A549 (cell line): ENCODE measurements at regions not wholly inside any gene's neighbourhood (a gene's known extent, or its start where the extent isn't known, plus 50 kb on each side); places are given as distances from the start of the nearest gene placed in this dataset.

ENCODE experiments used
- HOXA7 ChIP-seq: fragments of 250-450 bp; sonication (Bioruptor Pico); IDR thresholded peaks from 2 replicates; pipeline ENCODE4 v1.5.0; 2020; ENCODE audit warnings: mild to moderate bottlenecking, moderate library complexity
- SMC3 ChIP-seq: fragments of >200 bp; sonication (Bioruptor Twin); formaldehyde crosslinking; IDR thresholded peaks from 3 replicates; pipeline ENCODE4 v1.6.1; 2018; ENCODE audit warnings: inconsistent platforms
- TF ChIP-seq, protein P1 (sequence below): fragments of >200 bp; sonication (Bioruptor Twin); formaldehyde crosslinking; IDR thresholded peaks from 3 replicates; pipeline ENCODE4 v1.5.1; 2016
- TF ChIP-seq, protein P2 (sequence below): fragments of 450-650 bp; IDR thresholded peaks from 2 replicates; pipeline ENCODE4 v1.6.1; 2014; ENCODE audit warnings: antibody characterized with exemption

DNA sequence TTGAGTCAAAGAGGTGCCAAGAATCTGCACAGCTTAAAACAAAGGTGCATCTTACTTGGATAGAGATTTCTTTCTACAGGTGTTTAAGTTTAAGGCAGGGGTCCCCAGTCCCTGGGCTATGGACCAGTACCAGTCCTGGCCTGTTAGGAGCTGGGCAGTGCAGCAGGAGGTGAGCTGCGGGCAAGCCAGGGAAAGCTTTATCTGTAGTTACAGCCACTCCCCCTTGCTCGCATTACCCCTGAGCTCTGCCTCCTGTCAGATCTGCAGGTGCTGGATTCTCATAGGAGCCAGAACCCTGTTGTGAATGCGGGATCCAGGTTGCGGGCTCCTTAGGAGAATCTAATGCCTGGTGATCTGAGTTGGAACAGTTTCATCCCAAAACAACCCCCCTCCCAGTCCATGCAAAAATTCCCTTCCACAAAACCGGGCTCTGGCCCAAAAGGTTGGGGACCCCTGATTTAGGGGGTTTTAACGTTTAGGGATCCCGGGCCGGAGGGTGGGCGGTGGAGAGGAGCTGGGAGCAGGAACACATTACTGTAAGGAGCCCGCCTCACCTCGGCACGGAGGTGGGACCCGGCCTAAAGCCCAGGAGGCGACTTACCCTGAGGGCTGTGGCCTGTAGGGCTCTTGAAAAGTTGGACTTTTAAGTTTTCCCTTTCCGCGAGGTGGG, 60.2 kb downstream of the ZNF467 start:
- TF ChIP-seq, protein P1, sequence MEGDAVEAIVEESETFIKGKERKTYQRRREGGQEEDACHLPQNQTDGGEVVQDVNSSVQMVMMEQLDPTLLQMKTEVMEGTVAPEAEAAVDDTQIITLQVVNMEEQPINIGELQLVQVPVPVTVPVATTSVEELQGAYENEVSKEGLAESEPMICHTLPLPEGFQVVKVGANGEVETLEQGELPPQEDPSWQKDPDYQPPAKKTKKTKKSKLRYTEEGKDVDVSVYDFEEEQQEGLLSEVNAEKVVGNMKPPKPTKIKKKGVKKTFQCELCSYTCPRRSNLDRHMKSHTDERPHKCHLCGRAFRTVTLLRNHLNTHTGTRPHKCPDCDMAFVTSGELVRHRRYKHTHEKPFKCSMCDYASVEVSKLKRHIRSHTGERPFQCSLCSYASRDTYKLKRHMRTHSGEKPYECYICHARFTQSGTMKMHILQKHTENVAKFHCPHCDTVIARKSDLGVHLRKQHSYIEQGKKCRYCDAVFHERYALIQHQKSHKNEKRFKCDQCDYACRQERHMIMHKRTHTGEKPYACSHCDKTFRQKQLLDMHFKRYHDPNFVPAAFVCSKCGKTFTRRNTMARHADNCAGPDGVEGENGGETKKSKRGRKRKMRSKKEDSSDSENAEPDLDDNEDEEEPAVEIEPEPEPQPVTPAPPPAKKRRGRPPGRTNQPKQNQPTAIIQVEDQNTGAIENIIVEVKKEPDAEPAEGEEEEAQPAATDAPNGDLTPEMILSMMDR: no peak
- TF ChIP-seq SMC3: no peak
- TF ChIP-seq HOXA7: no peak
- TF ChIP-seq, protein P2, sequence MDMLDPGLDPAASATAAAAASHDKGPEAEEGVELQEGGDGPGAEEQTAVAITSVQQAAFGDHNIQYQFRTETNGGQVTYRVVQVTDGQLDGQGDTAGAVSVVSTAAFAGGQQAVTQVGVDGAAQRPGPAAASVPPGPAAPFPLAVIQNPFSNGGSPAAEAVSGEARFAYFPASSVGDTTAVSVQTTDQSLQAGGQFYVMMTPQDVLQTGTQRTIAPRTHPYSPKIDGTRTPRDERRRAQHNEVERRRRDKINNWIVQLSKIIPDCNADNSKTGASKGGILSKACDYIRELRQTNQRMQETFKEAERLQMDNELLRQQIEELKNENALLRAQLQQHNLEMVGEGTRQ: no peak
